ENCODE measurements at regions not wholly inside any gene's neighbourhood (a gene's known extent, or its start where the extent isn't known, plus 50 kb on each side); places are given as distances from the start of the nearest gene placed in this dataset.

DNA sequence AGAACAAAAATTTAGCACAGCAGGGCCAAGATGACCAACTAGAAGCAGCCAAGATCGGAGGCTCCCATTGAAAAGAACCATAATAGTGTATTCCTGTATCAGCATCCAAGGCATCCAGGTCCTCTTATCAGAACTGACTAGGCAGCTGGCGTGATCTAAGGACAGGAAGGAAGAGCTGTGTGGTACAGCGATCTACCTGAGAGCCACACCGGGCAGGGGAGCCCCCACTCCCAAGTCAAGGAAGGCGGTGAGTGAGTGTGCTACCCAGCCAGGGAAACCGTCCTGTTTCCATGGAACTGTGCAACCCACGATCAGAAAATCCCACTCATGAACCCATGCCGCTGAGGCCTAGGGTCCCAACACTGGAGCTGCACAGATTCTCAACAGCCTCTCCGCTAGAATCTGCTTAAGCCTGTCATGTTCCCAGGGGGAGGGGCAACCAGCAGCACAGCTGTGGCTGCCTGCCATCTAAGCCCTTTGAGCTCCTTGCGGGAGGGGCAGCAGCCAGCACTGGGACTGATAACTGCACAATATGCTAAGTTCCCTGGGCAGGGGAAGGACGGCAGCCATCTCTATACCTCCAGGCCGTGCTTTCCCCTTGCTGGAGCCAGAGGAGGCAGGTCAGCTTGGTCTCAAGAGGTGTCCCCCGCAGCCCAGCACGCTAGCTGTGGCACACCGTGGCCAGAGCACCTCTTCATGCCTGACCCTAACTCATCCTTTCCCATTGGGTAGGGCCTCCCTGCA lies 213.0 kb upstream of the SMIM30 start:
- TF ChIP-seq, protein P1, sequence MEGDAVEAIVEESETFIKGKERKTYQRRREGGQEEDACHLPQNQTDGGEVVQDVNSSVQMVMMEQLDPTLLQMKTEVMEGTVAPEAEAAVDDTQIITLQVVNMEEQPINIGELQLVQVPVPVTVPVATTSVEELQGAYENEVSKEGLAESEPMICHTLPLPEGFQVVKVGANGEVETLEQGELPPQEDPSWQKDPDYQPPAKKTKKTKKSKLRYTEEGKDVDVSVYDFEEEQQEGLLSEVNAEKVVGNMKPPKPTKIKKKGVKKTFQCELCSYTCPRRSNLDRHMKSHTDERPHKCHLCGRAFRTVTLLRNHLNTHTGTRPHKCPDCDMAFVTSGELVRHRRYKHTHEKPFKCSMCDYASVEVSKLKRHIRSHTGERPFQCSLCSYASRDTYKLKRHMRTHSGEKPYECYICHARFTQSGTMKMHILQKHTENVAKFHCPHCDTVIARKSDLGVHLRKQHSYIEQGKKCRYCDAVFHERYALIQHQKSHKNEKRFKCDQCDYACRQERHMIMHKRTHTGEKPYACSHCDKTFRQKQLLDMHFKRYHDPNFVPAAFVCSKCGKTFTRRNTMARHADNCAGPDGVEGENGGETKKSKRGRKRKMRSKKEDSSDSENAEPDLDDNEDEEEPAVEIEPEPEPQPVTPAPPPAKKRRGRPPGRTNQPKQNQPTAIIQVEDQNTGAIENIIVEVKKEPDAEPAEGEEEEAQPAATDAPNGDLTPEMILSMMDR (IDR thresholded peaks at IDR 0.05), result no peak
- TF ChIP-seq POLR2A (IDR thresholded peaks at IDR 0.05), result no peak
